Tibial nerve (tissue), 4 donors: ENCODE measurements at regions not wholly inside any gene's neighbourhood (a gene's known extent, or its start where the extent isn't known, plus 50 kb on each side); places are given as distances from the start of the nearest gene placed in this dataset.
"Not testable (repeated sequence)": the region's sequence is repeated elsewhere in the genome, so short reads cannot be mapped to it uniquely, and the experiment has no call there.

ENCODE experiments used
- DNase-seq, 2 donors: peaks; one replicate each; pipeline ENCODE4 v3.0.0-alpha.2; 2019; ENCODE audit warnings: low spot score in 2 of 2
- H3K27ac ChIP-seq, 4 donors: fragments of 200-600 bp; sonication (generic) in 3 of 4; one replicate each; pipeline ENCODE4 v1.5.1; 2017 to 2019; ENCODE audit warnings: mild to moderate bottlenecking in 1 of 4
- H3K27me3 ChIP-seq, 2 donors: fragments of 200-600 bp; sonication (generic) in 1 of 2; one replicate each; pipeline versions ENCODE4 v1.5.1 to v1.6.0; 2017 to 2019
- H3K36me3 ChIP-seq, 3 donors: fragments of 200-600 bp; sonication (generic); one replicate each; pipeline ENCODE4 v1.5.1; 2018 to 2019
- H3K4me1 ChIP-seq, 4 donors: fragments of 200-600 bp; sonication (generic) in 3 of 4; one replicate each; pipeline ENCODE4 v1.5.1; 2017 to 2019
- H3K4me3 ChIP-seq, 4 donors: fragments of 200-600 bp; sonication (generic) in 3 of 4; one replicate each; pipeline ENCODE4 v1.5.1; 2017 to 2019; ENCODE audit warnings: mild to moderate bottlenecking in 1 of 4, moderate library complexity in 1 of 4
- H3K9me3 ChIP-seq, 4 donors: fragments of 200-600 bp; sonication (generic) in 3 of 4; one replicate each; pipeline ENCODE4 v1.5.1; 2017 to 2019
- EP300 ChIP-seq, 2 donors: sonication (generic); formaldehyde crosslinking; IDR thresholded peaks; one replicate each; pipeline ENCODE4 v1.6.1; 2017; ENCODE audit warnings: antibody characterized with exemption in 2 of 2, mild to moderate bottlenecking in 1 of 2
- POLR2A ChIP-seq, 2 donors: fragments of 450-650 bp; IDR thresholded peaks; one replicate each; pipeline ENCODE4 v1.6.1; 2017; ENCODE audit warnings: antibody characterized with exemption in 2 of 2, mild to moderate bottlenecking in 2 of 2, moderate library complexity in 2 of 2
- WGBS, 2 donors: methylation state at CpG; one replicate each; pipeline ENCODE4 v1.1.5; 2018; 5-methylcytosine and 5-hydroxymethylcytosine counted together
- TF ChIP-seq, protein P1 (sequence below), 5 experiments: fragments of 200-600 bp in 3 of 5; fragments of 450-650 bp in 2 of 5; sonication (generic) in 3 of 5; IDR thresholded peaks; one replicate each; pipeline ENCODE4 v1.5.1; 2016 to 2019; ENCODE audit warnings: antibody characterized with exemption in 5 of 5, mild to moderate bottlenecking in 3 of 5, moderate library complexity in 2 of 5

DNA sequence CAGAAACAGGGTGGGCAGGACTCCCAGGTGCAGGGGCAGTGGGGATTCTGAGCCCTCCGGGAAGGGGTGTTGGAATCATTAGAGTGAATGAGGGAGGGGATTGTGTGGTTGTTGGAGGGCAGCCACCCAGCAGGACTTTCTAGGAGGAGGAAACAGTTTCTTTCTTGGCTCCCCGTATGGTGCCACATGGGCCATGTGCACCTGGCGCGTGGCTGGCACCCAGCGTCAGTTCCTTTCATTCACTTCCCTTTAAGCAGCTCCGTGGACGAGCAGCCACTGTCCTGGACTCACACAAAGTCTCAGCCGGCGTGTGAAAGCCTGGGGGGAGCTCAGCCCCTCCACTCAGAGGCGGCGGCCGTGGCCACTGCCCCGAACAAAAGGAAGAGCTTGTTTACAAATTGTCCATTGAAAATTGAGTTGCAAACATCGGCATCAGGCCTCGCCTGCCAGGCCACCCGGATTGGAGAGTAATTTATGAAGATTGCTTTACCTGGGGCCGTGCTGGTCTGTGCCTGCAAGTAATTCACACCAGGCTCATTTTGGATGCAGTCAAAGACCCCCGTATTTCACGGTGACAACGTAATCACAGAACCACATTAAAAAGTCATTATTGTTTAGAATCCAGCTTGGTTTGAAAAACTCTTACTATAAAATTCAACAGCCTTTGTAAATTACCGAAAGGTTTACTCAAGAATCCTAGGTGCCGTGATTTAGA is 101.7 kb upstream of the C14orf180 start:
- 26 to 31% methylated on average over 22 of the region's 22 CpGs for WGBS, 2 donors
- Histone ChIP-seq H3K4me1 (no peaks in the 10 kb centered on the region), H3K36me3 (no peaks in the 10 kb centered on the region), H3K4me3 (no peak overlapping the region), H3K27ac (no peak overlapping the region), H3K9me3 (peaks cover 0 to 32% (median 2%) of the 10 kb centered on the region in 4 donors), H3K27me3 (peaks cover 0 to 27% of the 10 kb centered on the region in 2 donors)
- DNase-seq = no peak
- no peak for TF ChIP-seq EP300 (IDR thresholded peaks at IDR 0.05)
- no peak for TF ChIP-seq POLR2A (IDR thresholded peaks at IDR 0.05)
- TF ChIP-seq, protein P1, sequence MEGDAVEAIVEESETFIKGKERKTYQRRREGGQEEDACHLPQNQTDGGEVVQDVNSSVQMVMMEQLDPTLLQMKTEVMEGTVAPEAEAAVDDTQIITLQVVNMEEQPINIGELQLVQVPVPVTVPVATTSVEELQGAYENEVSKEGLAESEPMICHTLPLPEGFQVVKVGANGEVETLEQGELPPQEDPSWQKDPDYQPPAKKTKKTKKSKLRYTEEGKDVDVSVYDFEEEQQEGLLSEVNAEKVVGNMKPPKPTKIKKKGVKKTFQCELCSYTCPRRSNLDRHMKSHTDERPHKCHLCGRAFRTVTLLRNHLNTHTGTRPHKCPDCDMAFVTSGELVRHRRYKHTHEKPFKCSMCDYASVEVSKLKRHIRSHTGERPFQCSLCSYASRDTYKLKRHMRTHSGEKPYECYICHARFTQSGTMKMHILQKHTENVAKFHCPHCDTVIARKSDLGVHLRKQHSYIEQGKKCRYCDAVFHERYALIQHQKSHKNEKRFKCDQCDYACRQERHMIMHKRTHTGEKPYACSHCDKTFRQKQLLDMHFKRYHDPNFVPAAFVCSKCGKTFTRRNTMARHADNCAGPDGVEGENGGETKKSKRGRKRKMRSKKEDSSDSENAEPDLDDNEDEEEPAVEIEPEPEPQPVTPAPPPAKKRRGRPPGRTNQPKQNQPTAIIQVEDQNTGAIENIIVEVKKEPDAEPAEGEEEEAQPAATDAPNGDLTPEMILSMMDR (IDR thresholded peaks at IDR 0.05) = no peak

DNA sequence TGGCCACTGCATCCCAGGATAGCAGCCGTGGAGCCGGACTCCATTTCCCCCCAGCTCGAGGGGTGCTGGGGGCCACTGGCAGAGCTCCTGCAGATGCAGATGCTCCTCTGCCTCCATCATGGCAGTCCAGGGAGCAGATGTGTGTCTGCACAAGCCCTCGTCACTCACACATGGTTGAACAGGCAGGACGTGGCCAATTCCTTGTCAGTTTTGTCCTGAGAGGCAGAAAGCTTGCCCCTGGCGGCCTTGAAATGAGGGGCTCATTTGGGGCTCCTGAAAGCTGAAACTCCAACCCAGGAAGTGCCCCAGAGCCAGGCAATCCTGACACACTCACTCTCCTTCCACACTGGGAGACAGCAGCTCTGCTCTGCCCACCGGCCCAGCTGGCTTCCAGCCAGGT is 100.9 kb upstream of the C14orf180 start:
- Histone ChIP-seq H3K36me3 (no peaks in the 10 kb centered on the region), H3K27ac (no peak overlapping the region), H3K9me3 (peaks cover 0 to 33% (median 2%) of the 10 kb centered on the region in 4 donors), H3K27me3 (peaks cover 0 to 19% of the 10 kb centered on the region in 2 donors), H3K4me1 (no peaks in the 10 kb centered on the region), H3K4me3 (no peak overlapping the region)
- TF ChIP-seq EP300 (IDR thresholded peaks at IDR 0.05) = no peak
- TF ChIP-seq POLR2A (IDR thresholded peaks at IDR 0.05) = no peak
- TF ChIP-seq, protein P1 (IDR thresholded peaks at IDR 0.05) = no peak
- no peak for DNase-seq
- 56 to 63% methylated on average over 4 of the region's 7 CpGs for WGBS, 2 donors

DNA sequence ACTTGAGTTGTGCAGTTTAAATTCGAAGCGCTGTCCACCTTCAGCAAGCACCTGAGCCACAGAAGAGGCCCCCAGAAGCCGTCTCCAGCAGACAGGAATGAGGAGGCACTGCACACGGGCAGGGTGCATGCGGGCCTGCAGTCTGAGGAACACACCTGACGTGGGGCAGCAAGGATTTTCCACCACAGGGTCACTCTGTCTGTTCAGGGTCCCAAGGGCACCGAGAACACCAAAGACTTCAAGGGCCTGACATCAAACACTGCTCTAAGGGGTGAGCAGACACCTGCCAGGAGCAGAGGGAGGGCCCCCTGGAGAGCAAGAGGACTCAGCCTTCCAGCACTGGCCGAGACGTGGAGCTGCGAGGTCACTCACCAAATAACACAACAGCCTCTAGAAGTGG is 99.7 kb upstream of the C14orf180 start:
- peaks cover 0 to 33% (median 2%) of the 10 kb centered on the region in 4 donors for H3K9me3 ChIP-seq
- no peak overlapping the region for H3K4me3 ChIP-seq
- H3K27ac ChIP-seq = no peak overlapping the region
- no peaks in the 10 kb centered on the region for H3K4me1 ChIP-seq
- TF ChIP-seq EP300 (IDR thresholded peaks at IDR 0.05) (no peak), POLR2A (IDR thresholded peaks at IDR 0.05) (no peak)
- TF ChIP-seq, protein P1 (IDR thresholded peaks at IDR 0.05) = no peak
- no peaks in the 10 kb centered on the region for H3K36me3 ChIP-seq
- DNase-seq = no peak
- peaks cover 0 to 11% of the 10 kb centered on the region in 2 donors for H3K27me3 ChIP-seq
- WGBS, 2 donors = 75 to 91% methylated on average over 10 of the region's 10 CpGs

DNA sequence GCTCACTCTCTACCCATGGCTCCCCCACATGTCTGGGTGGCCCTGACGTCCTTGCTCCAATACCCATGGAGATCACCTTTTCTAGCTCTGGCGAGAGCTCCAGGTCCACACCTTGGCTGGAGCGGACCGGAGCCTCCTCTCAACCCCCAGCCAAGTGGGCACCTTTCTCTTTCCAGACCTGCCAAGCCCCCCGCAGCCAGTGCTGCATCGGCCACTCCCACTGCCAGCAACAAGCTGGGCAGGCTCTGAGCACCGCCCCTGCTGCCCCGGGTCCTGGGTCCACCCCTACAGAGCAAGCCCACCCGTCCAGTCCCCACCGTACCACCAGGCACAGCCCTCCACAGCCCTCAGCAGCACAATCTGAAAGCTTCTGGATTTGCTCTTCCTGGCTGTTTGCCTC is 98.2 kb upstream of the C14orf180 start:
- no peaks in the 10 kb centered on the region for H3K4me1 ChIP-seq
- H3K27me3 ChIP-seq = no peaks in the 10 kb centered on the region
- H3K27ac ChIP-seq = no peak overlapping the region
- H3K4me3 ChIP-seq = no peak overlapping the region
- 92 to 96% methylated on average over 10 of the region's 10 CpGs for WGBS, 2 donors
- no peaks in the 10 kb centered on the region for H3K36me3 ChIP-seq
- TF ChIP-seq EP300 (IDR thresholded peaks at IDR 0.05) (no peak), POLR2A (IDR thresholded peaks at IDR 0.05) (no peak)
- TF ChIP-seq, protein P1 (IDR thresholded peaks at IDR 0.05) = no peak
- peaks cover 0 to 33% (median 2%) of the 10 kb centered on the region in 4 donors for H3K9me3 ChIP-seq
- no peak for DNase-seq

DNA sequence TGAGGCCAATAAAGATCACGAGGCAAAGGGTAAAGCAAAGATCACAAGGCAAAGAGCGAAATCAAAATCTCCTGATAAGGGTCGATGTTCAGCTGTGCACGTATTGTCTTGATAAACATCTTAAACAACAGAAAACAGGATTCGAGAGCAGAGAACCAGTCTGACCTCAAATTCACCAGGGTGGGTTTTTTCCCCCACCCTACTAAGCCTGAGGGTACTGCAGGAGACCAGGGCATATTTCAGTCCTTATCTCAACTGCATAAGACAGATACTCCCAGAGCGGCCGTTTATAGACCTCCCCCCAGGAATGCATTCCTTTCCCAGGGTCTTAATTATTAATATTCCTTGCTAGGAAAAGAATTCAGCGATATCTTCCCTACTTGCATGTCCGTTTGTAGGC is 97.5 kb upstream of the C14orf180 start:
- H3K27ac ChIP-seq, H3K4me3 ChIP-seq, H3K36me3 ChIP-seq, DNase-seq, H3K27me3 ChIP-seq, H3K4me1 ChIP-seq: not testable (repeated sequence)
- H3K9me3 ChIP-seq = peaks cover 0 to 33% (median 2%) of the 10 kb centered on the region in 4 donors
- WGBS, 2 donors = 86% methylated on average over 9 of the region's 9 CpGs
